Adrenal gland (tissue), 5 donors: ENCODE measurements at regions not wholly inside any gene's neighbourhood (a gene's known extent, or its start where the extent isn't known, plus 50 kb on each side); places are given as distances from the start of the nearest gene placed in this dataset.

Experiments used
- CTCF ChIP-seq, 6 experiments: fragments of 450-650 bp in 4 of 6; fragments of 200-600 bp in 2 of 6; sonication (generic) in 1 of 6; IDR thresholded peaks; 1 replicate in 5 of 6; 2 replicates in 1 of 6; pipeline versions ENCODE4 v1.5.1 to v1.8.0; 2016 to 2021; ENCODE audit warnings: antibody characterized with exemption in 6 of 6, mild to moderate bottlenecking in 2 of 6, moderate library complexity in 1 of 6
- POLR2A ChIP-seq, 2 donors: fragments of 450-650 bp; IDR thresholded peaks; one replicate each; pipeline ENCODE4 v1.6.1; 2017; ENCODE audit warnings: antibody characterized with exemption in 2 of 2, mild to moderate bottlenecking in 2 of 2, moderate library complexity in 1 of 2
- donor health status: DM: no; HTN: no; CAD: no.

- TF ChIP-seq CTCF (IDR thresholded peaks at IDR 0.05) (no peak), POLR2A (IDR thresholded peaks at IDR 0.05) (no peak)
Observed at GRCh38 chr11:70948398-70948797, 304.0 kb downstream of the SHANK2 start.
